NCI-H82 treated with DMSO at 0.1 percent for 48 hours (cell line): ENCODE measurements at regions not wholly inside any gene's neighbourhood (a gene's known extent, or its start where the extent isn't known, plus 50 kb on each side); places are given as distances from the start of the nearest gene placed in this dataset.
"Not testable (repeated sequence)": the region's sequence is repeated elsewhere in the genome, so short reads cannot be mapped to it uniquely, and the experiment has no call there.

Experiments used
- DNase-seq: peaks from one replicate; lab custom pipeline; 2025; ENCODE audit not compliant: unreplicated experiment; lab: John Stamatoyannopoulos, UW

GRCh38 chr15:96216481-96216880, 114.0 kb upstream of the NR2F2 start:
- DNase-seq: not testable (repeated sequence)

- no peak for DNase-seq
These were observed 112.5 kb upstream of the NR2F2 start for GRCh38 chr15:96217983-96218382.

GRCh38 chr15:96218623-96219455, 111.7 kb upstream of the NR2F2 start:
- no peak for DNase-seq

GRCh38 chr15:96219681-96220080, 110.8 kb upstream of the NR2F2 start:
- no peak for DNase-seq

- no peak for DNase-seq
These were observed 109.8 kb upstream of the NR2F2 start for GRCh38 chr15:96220657-96221056.

GRCh38 chr15:96222981-96223380, 107.5 kb upstream of the NR2F2 start:
- DNase-seq: no peak

GRCh38 chr15:96223939-96224338, 106.6 kb upstream of the NR2F2 start:
- no peak for DNase-seq

- DNase-seq: no peak
These were observed 104.7 kb upstream of the NR2F2 start for GRCh38 chr15:96225642-96226259.

GRCh38 chr15:96230526-96231181, 99.8 kb upstream of the NR2F2 start:
- DNase-seq: no peak

GRCh38 chr15:96232335-96232734, 98.2 kb upstream of the NR2F2 start:
- no peak for DNase-seq

GRCh38 chr15:96234109-96234892, 96.2 kb upstream of the NR2F2 start:
- DNase-seq: peak; percentile 84

GRCh38 chr15:96237002-96237401, 93.5 kb upstream of the NR2F2 start:
- DNase-seq: no peak

GRCh38 chr15:96242761-96243160, 87.7 kb upstream of the NR2F2 start:
- no peak for DNase-seq

- no peak for DNase-seq
These were observed 86.8 kb upstream of the NR2F2 start for GRCh38 chr15:96243701-96244100.

- DNase-seq: no peak
These were observed 85.2 kb upstream of the NR2F2 start for GRCh38 chr15:96245252-96245651.

- no peak for DNase-seq
These were observed 84.4 kb upstream of the NR2F2 start for GRCh38 chr15:96246057-96246456.

- DNase-seq: no peak
These were observed 82.7 kb upstream of the NR2F2 start for GRCh38 chr15:96247621-96248305.

GRCh38 chr15:96252148-96252547, 78.4 kb upstream of the NR2F2 start:
- no peak for DNase-seq

- DNase-seq: no peak
These were observed 77.3 kb upstream of the NR2F2 start for GRCh38 chr15:96253006-96253747.

- DNase-seq: no peak
These were observed 76.3 kb upstream of the NR2F2 start for GRCh38 chr15:96254173-96254572.
